HEK293 (cell line): ENCODE measurements at regions not wholly inside any gene's neighbourhood (a gene's known extent, or its start where the extent isn't known, plus 50 kb on each side); places are given as distances from the start of the nearest gene placed in this dataset.

ENCODE experiments used
- MZF1 ChIP-seq: fragments of 450-650 bp; formaldehyde crosslinking; IDR thresholded peaks from 2 replicates; pipeline ENCODE4 v1.5.1; 2017; ENCODE audit warnings: missing biosample characterization, missing genetic modification characterization, borderline replicate concordance
- ZBTB8A ChIP-seq: fragments of 450-650 bp; formaldehyde crosslinking; IDR thresholded peaks from 2 replicates; pipeline ENCODE4 v1.5.1; 2016; ENCODE audit warnings: missing biosample characterization, missing genetic modification characterization
- ZNF335 ChIP-seq: fragments of 450-650 bp; formaldehyde crosslinking; conservative IDR thresholded peaks from 2 replicates; pipeline ENCODE4 v1.5.1; 2016; ENCODE audit warnings: missing biosample characterization, missing genetic modification characterization
- ZNF513 ChIP-seq: fragments of 450-650 bp; IDR thresholded peaks from 2 replicates; pipeline ENCODE4 v1.5.1; 2018; ENCODE audit warnings: missing biosample characterization, missing genetic modification characterization
- TF ChIP-seq, protein P1 (sequence below): fragments of 450-650 bp; formaldehyde crosslinking; IDR thresholded peaks from 2 replicates; pipeline ENCODE4 v1.5.1; 2016; ENCODE audit warnings: missing biosample characterization, missing genetic modification characterization
- TF ChIP-seq, protein P2 (sequence below): fragments of 450-650 bp; formaldehyde crosslinking; IDR thresholded peaks from 2 replicates; pipeline ENCODE4 v1.5.1; 2016; ENCODE audit warnings: missing biosample characterization, missing genetic modification characterization

- no peak for TF ChIP-seq ZNF335 (tag by site-specific recombination)
- TF ChIP-seq, protein P1, sequence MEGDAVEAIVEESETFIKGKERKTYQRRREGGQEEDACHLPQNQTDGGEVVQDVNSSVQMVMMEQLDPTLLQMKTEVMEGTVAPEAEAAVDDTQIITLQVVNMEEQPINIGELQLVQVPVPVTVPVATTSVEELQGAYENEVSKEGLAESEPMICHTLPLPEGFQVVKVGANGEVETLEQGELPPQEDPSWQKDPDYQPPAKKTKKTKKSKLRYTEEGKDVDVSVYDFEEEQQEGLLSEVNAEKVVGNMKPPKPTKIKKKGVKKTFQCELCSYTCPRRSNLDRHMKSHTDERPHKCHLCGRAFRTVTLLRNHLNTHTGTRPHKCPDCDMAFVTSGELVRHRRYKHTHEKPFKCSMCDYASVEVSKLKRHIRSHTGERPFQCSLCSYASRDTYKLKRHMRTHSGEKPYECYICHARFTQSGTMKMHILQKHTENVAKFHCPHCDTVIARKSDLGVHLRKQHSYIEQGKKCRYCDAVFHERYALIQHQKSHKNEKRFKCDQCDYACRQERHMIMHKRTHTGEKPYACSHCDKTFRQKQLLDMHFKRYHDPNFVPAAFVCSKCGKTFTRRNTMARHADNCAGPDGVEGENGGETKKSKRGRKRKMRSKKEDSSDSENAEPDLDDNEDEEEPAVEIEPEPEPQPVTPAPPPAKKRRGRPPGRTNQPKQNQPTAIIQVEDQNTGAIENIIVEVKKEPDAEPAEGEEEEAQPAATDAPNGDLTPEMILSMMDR (tag by site-specific recombination): no peak
- TF ChIP-seq MZF1 (tag by site-specific recombination): no peak
- no peak for TF ChIP-seq ZNF513 (tag by site-specific recombination)
- TF ChIP-seq, protein P2, sequence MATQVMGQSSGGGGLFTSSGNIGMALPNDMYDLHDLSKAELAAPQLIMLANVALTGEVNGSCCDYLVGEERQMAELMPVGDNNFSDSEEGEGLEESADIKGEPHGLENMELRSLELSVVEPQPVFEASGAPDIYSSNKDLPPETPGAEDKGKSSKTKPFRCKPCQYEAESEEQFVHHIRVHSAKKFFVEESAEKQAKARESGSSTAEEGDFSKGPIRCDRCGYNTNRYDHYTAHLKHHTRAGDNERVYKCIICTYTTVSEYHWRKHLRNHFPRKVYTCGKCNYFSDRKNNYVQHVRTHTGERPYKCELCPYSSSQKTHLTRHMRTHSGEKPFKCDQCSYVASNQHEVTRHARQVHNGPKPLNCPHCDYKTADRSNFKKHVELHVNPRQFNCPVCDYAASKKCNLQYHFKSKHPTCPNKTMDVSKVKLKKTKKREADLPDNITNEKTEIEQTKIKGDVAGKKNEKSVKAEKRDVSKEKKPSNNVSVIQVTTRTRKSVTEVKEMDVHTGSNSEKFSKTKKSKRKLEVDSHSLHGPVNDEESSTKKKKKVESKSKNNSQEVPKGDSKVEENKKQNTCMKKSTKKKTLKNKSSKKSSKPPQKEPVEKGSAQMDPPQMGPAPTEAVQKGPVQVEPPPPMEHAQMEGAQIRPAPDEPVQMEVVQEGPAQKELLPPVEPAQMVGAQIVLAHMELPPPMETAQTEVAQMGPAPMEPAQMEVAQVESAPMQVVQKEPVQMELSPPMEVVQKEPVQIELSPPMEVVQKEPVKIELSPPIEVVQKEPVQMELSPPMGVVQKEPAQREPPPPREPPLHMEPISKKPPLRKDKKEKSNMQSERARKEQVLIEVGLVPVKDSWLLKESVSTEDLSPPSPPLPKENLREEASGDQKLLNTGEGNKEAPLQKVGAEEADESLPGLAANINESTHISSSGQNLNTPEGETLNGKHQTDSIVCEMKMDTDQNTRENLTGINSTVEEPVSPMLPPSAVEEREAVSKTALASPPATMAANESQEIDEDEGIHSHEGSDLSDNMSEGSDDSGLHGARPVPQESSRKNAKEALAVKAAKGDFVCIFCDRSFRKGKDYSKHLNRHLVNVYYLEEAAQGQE: no peak
- no peak for TF ChIP-seq ZBTB8A (tag by site-specific recombination)
Observed at GRCh38 chr1:217249857-217250256, 381.0 kb downstream of the GPATCH2 start.
